Heart right ventricle (tissue), 16 donors: ENCODE measurements at regions not wholly inside any gene's neighbourhood (a gene's known extent, or its start where the extent isn't known, plus 50 kb on each side); places are given as distances from the start of the nearest gene placed in this dataset.

Experiments used
- ATAC-seq, 8 donors: fragments of 200-7000 bp; cut with Tn5 transposase; one replicate each; pipeline ENCODE4 v1.9.1; 2020; ENCODE audit warnings: mild to moderate bottlenecking in 8 of 8, moderate library complexity in 8 of 8, moderate number of reproducible peaks in 1 of 8
- DNase-seq, 2 donors: peaks; one replicate each; pipeline ENCODE4 v3.0.0-alpha.2; 2020
- H3K27ac ChIP-seq, 10 donors: fragments of 200-600 bp; sonication (generic) in 2 of 10; one replicate each; pipeline versions ENCODE4 v1.5.0 to v1.8.0; 2020 to 2022; ENCODE audit warnings: mild to moderate bottlenecking in 3 of 10
- H3K27me3 ChIP-seq, 7 donors: fragments of 200-600 bp; one replicate each; pipeline ENCODE4 v1.8.0; 2021 to 2022; ENCODE audit warnings: mild to moderate bottlenecking in 2 of 7
- H3K36me3 ChIP-seq, 9 donors: fragments of 200-600 bp; sonication (generic) in 1 of 9; one replicate each; pipeline versions ENCODE4 v1.5.0 to v1.8.0; 2020 to 2022; ENCODE audit warnings: mild to moderate bottlenecking in 2 of 9
- H3K4me1 ChIP-seq, 9 donors: fragments of 200-600 bp; sonication (generic) in 1 of 9; one replicate each; pipeline versions ENCODE4 v1.5.0 to v1.8.0; 2020 to 2022; ENCODE audit warnings: mild to moderate bottlenecking in 4 of 9
- H3K4me3 ChIP-seq, 10 donors: fragments of 200-600 bp; sonication (generic) in 2 of 10; one replicate each; pipeline versions ENCODE4 v1.5.0 to v1.8.0; 2020 to 2022; ENCODE audit warnings: mild to moderate bottlenecking in 7 of 10, moderate library complexity in 2 of 10
- H3K9me3 ChIP-seq, 11 donors: fragments of 200-600 bp in 10 of 11; sonication (generic) in 2 of 11; one replicate each; pipeline versions ENCODE4 v1.5.0 to v1.8.0; 2013 to 2022; ENCODE audit warnings: mild to moderate bottlenecking in 2 of 11, control low read depth in 1 of 11, moderate library complexity in 1 of 11
- CTCF ChIP-seq, 9 donors: fragments of 200-600 bp; sonication (generic) in 2 of 9; IDR thresholded peaks; one replicate each; pipeline versions ENCODE4 v1.5.0 to v1.8.0; 2021 to 2022; ENCODE audit warnings: antibody characterized with exemption in 9 of 9, mild to moderate bottlenecking in 5 of 9, moderate library complexity in 1 of 9
- WGBS, 2 donors: extraction: QIAGEN DNeasy Blood & Tissue Kit; methylation state at CpG; one replicate each; pipeline ENCODE4 v1.1.7; 2013; ENCODE audit warnings: inconsistent platforms in 1 of 2; 5-methylcytosine and 5-hydroxymethylcytosine counted together
- intact Hi-C, 10 donors: fragments of 100-400 bp; cut with DNase I; formaldehyde crosslinking; loops; one replicate each; pipeline versions ENCODE4 v1.11.1 to v1.14.2; 2022
- donor health status: Arrhythmogenic right ventricular cardiomyopathy.
- donor health status: ischemic (EF 13 %, LVEDD 7.1; RV severe dilation, severe dysfunction).
- donor health status: healthy with polysubstance abuse.
- donor health status: DM: no; HTN: yes; CAD: no.
- donor health status: DM: no; HTN: no; CAD: no.
- donor health status: ischemic (EF 25% LVEDD 6.9; RV normal size, moderate dysfunction).
- donor health status: ischemic (EF 25% LVEDD 5.7; RV mildly dilated, moderate dysfunction).
- donor health status: healthy.
- donor health status: DM: yes; HTN: yes; CAD: no.
- donor health status: Ischemic cardiomyopathy.
- donor health status: ischemic (EF 35%, LVEDD 5.7; RV mildly dilated, moderate dysfunction).
- donor health status: nonischemic (EF 11% LVEDD 7.7; RV severe dilation, severe dysfunction).
- donor health status: DM: yes; HTN: yes; CAD: no.
- donor health status: PGD.
- donor health status: ischemic (EF 29% LVEDD 5.4; RV normal size, mild dysfunction).
- donor health status: nonischemic (EF 23%, LVEDD 6.1; RV moderate dilation, normal function).

GRCh38 chr2:7619203-7619970, 702.2 kb downstream of the RNF144A start:
- intact Hi-C loops, result no loop called here

GRCh38 chr2:7620255-7620654, 703.0 kb downstream of the RNF144A start:
- no peaks in the 10 kb centered on the region for H3K36me3 ChIP-seq
- intact Hi-C loops, result no loop called here
- no peak overlapping the region for H3K4me3 ChIP-seq
- no peak overlapping the region for H3K27ac ChIP-seq
- WGBS, 2 donors, result 85 to 88% methylated on average over 1 of the region's 1 CpG
- no peak for DNase-seq
- peaks cover 0 to 15% (median 0%) of the 10 kb centered on the region in 7 donors for H3K27me3 ChIP-seq
- TF ChIP-seq CTCF (IDR thresholded peaks at IDR 0.05), result no peak
- H3K9me3 ChIP-seq, result no peaks in the 10 kb centered on the region
- ATAC-seq, result no peak
- no peaks in the 10 kb centered on the region for H3K4me1 ChIP-seq

More at GRCh38 chr2:7619203-7619970, 702.2 kb downstream of the RNF144A start:
- WGBS, 2 donors, result 79 to 82% methylated on average over 8 of the region's 8 CpGs
- H3K9me3 ChIP-seq, result no peaks in the 10 kb centered on the region
- no peaks in the 10 kb centered on the region for H3K4me1 ChIP-seq
- no peak overlapping the region for H3K4me3 ChIP-seq
- peaks cover 0 to 15% (median 0%) of the 10 kb centered on the region in 7 donors for H3K27me3 ChIP-seq
- no peak for ATAC-seq
- H3K36me3 ChIP-seq, result no peaks in the 10 kb centered on the region
- DNase-seq, result no peak
- no peak for TF ChIP-seq CTCF (IDR thresholded peaks at IDR 0.05)
- H3K27ac ChIP-seq, result no peak overlapping the region

GRCh38 chr2:7621018-7621814, 704.0 kb downstream of the RNF144A start:
- DNase-seq, result no peak
- TF ChIP-seq CTCF (IDR thresholded peaks at IDR 0.05), result no peak
- 89 to 91% methylated on average over 4 of the region's 4 CpGs for WGBS, 2 donors
- no peak overlapping the region for H3K4me3 ChIP-seq
- intact Hi-C loops, result no loop called here
- H3K27me3 ChIP-seq, result peaks cover 0 to 15% (median 0%) of the 10 kb centered on the region in 7 donors
- H3K36me3 ChIP-seq, result no peaks in the 10 kb centered on the region
- no peaks in the 10 kb centered on the region for H3K4me1 ChIP-seq
- H3K9me3 ChIP-seq, result no peaks in the 10 kb centered on the region
- ATAC-seq, result no peak
- H3K27ac ChIP-seq, result no peak overlapping the region

- H3K4me1 ChIP-seq, result no peaks in the 10 kb centered on the region
- 83 to 85% methylated on average over 10 of the region's 10 CpGs for WGBS, 2 donors
- H3K27ac ChIP-seq, result no peak overlapping the region
- no peak overlapping the region for H3K4me3 ChIP-seq
- TF ChIP-seq CTCF (IDR thresholded peaks at IDR 0.05), result no peak
- H3K27me3 ChIP-seq, result peaks cover 0 to 9% (median 0%) of the 10 kb centered on the region in 7 donors
- no peaks in the 10 kb centered on the region for H3K9me3 ChIP-seq
- DNase-seq (no peak), ATAC-seq (no peak)
- H3K36me3 ChIP-seq, result no peaks in the 10 kb centered on the region
- intact Hi-C loops, result no loop called here
Observed at GRCh38 chr2:7625392-7626138, 708.4 kb downstream of the RNF144A start.
